K562 (cell line): ENCODE measurements at regions not wholly inside any gene's neighbourhood (a gene's known extent, or its start where the extent isn't known, plus 50 kb on each side); places are given as distances from the start of the nearest gene placed in this dataset.

Experiments used
- CLOCK ChIP-seq: fragments of 250-450 bp; sonication (Bioruptor Pico); IDR thresholded peaks from 2 replicates; pipeline ENCODE4 v1.4.0; 2020; ENCODE audit warnings: mild to moderate bottlenecking, moderate library complexity, borderline replicate concordance
- CREB1 ChIP-seq, 2 experiments: sonication (generic) in 1 of 2; formaldehyde crosslinking in 1 of 2; IDR thresholded peaks; 2 replicates each; pipeline versions ENCODE4 v1.6.1 to v1.8.0; 2012 to 2022; ENCODE audit warnings: inconsistent platforms in 1 of 2, mild to moderate bottlenecking in 1 of 2, missing genetic modification reagents in 1 of 2, moderate library complexity in 1 of 2
- RB1 ChIP-seq: fragments of 450-650 bp; IDR thresholded peaks from 2 replicates; pipeline ENCODE4 v1.6.1; 2017; ENCODE audit warnings: low read depth, mild to moderate bottlenecking
- ZBTB11 ChIP-seq, 3 experiments: fragments of 200-800 bp in 1 of 3; fragments of 250-450 bp in 1 of 3; fragments of 450-650 bp in 1 of 3; sonication (Bioruptor Pico) in 1 of 3; sonication (Bioruptor generic) in 1 of 3; formaldehyde crosslinking in 1 of 3; IDR thresholded peaks; 2 replicates each; pipeline versions ENCODE4 v1.6.1 to v1.8.0; 2016 to 2022; ENCODE audit warnings: mild to moderate bottlenecking in 2 of 3, missing genetic modification characterization in 2 of 3, missing compliant biosample characterization in 1 of 3, moderate library complexity in 1 of 3

GRCh38 chr11:111063726-111064517 lies 181.6 kb upstream of the POU2AF2 start (continued):
- TF ChIP-seq CLOCK (CRISPR knock-in tag) (no peak), ZBTB11 (CRISPR knock-in tag; IDR thresholded peaks at IDR 0.05) (no peak), RB1 (no peak), CREB1 (IDR thresholded peaks at IDR 0.05) (no peak), CREB1 (CRISPR knock-in tag; IDR thresholded peaks at IDR 0.05) (no peak)
